Uterus (tissue), 2 donors: ENCODE measurements at regions not wholly inside any gene's neighbourhood (a gene's known extent, or its start where the extent isn't known, plus 50 kb on each side); places are given as distances from the start of the nearest gene placed in this dataset.

ENCODE experiments used
- CTCF ChIP-seq, 4 experiments: fragments of 200-600 bp in 2 of 4; fragments of 450-650 bp in 2 of 4; sonication (generic) in 2 of 4; IDR thresholded peaks; one replicate each; pipeline ENCODE4 v1.5.1; 2016 to 2019; ENCODE audit warnings: antibody characterized with exemption in 4 of 4, mild to moderate bottlenecking in 2 of 4, moderate library complexity in 1 of 4
- POLR2A ChIP-seq, 2 donors: fragments of 450-650 bp; IDR thresholded peaks; one replicate each; pipeline ENCODE4 v1.6.1; 2016; ENCODE audit warnings: antibody characterized with exemption in 2 of 2, mild to moderate bottlenecking in 1 of 2, moderate library complexity in 1 of 2

- TF ChIP-seq CTCF (IDR thresholded peaks at IDR 0.05) (no peak), POLR2A (IDR thresholded peaks at IDR 0.05) (no peak)
Observed at GRCh38 chr3:74992898-74993297, 378.4 kb upstream of the CNTN3 start.
